ENCODE measurements at regions not wholly inside any gene's neighbourhood (a gene's known extent, or its start where the extent isn't known, plus 50 kb on each side); places are given as distances from the start of the nearest gene placed in this dataset.

GRCh38 chr13:29939158-29939557, 88.7 kb upstream of the UBL3 start:
- Histone ChIP-seq H3K36me3 (ENCODE audit: control insufficient read depth, insufficient read depth, low read length) (no peaks in the 10 kb centered on the region), H3K9me3 (ENCODE audit: control insufficient read depth, low read length) (no peaks in the 10 kb centered on the region), H3K27ac (ENCODE audit: insufficient read depth, low read length, poor library complexity, severe bottlenecking) (no peak overlapping the region), H3K27me3 (replicated peaks; ENCODE audit: control insufficient read depth, insufficient read depth, low read length, poor library complexity, severe bottlenecking) (no peaks in the 10 kb centered on the region), H3K4me3 (ENCODE audit: insufficient read depth, low read depth, low read length, poor library complexity, severe bottlenecking) (no peak overlapping the region), H3K4me1 (ENCODE audit: control insufficient read depth, insufficient read depth, low read length, poor library complexity, severe bottlenecking) (peaks cover 37% of the 10 kb centered on the region)
- no peak for DNase-seq

DNA sequence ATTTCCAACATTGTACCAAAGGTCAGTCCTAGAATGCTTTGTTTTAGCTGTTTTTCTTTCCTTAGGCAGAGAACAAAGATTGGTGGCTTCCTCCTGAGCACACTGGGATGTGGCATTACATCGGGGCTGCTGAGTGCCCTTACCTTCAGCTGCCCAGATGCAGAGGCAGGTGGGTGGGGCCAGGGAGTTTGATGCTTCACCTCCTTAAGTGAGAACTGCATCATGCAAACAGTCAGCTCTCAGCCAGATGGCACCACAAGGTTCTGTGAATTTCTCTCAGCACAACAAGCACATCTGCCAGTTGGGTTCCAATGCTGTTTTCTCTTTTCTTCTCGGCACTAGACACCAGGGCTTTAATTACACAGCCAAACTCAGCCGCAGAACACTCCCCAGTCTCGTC, 87.4 kb upstream of the UBL3 start:
- Histone ChIP-seq H3K27ac (ENCODE audit: insufficient read depth, low read length, poor library complexity, severe bottlenecking) (peak overlapping the region; percentile 55), H3K27me3 (replicated peaks; ENCODE audit: control insufficient read depth, insufficient read depth, low read length, poor library complexity, severe bottlenecking) (no peaks in the 10 kb centered on the region), H3K9me3 (ENCODE audit: control insufficient read depth, low read length) (no peaks in the 10 kb centered on the region), H3K4me3 (ENCODE audit: insufficient read depth, low read depth, low read length, poor library complexity, severe bottlenecking) (peak overlapping the region; percentile 3), H3K4me1 (ENCODE audit: control insufficient read depth, insufficient read depth, low read length, poor library complexity, severe bottlenecking) (peaks cover 41% of the 10 kb centered on the region), H3K36me3 (ENCODE audit: control insufficient read depth, insufficient read depth, low read length) (no peaks in the 10 kb centered on the region)
- DNase-seq: peak in 2 of 3 donors; percentile 1 to 33

DNA sequence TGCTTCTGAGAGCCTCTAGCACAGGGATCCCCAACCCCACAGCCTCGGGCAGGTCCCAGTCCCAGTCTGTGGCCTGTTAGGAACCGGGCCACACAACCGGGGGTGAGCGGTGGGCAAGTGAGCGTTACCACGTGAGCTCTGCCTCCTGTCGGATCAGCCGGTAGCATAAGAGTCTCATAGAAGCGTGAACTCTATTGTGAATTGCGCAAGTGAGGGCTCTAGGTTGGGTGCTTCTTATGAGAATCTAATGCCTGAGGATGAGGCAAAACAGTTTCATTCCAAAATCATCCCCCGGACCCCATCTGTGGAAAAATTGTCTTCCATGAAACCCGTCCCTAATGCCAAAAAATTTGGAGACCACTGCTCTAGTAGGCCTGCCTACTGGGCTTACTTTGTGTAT, 87.0 kb upstream of the UBL3 start:
- Histone ChIP-seq H3K4me1 (ENCODE audit: control insufficient read depth, insufficient read depth, low read length, poor library complexity, severe bottlenecking) (peaks cover 41% of the 10 kb centered on the region), H3K4me3 (ENCODE audit: insufficient read depth, low read depth, low read length, poor library complexity, severe bottlenecking) (peak overlapping the region; percentile 43), H3K27me3 (replicated peaks; ENCODE audit: control insufficient read depth, insufficient read depth, low read length, poor library complexity, severe bottlenecking) (no peaks in the 10 kb centered on the region), H3K9me3 (ENCODE audit: control insufficient read depth, low read length) (no peaks in the 10 kb centered on the region), H3K27ac (ENCODE audit: insufficient read depth, low read length, poor library complexity, severe bottlenecking) (peak overlapping the region; percentile 55), H3K36me3 (ENCODE audit: control insufficient read depth, insufficient read depth, low read length) (no peaks in the 10 kb centered on the region)
- no peak for DNase-seq

DNA sequence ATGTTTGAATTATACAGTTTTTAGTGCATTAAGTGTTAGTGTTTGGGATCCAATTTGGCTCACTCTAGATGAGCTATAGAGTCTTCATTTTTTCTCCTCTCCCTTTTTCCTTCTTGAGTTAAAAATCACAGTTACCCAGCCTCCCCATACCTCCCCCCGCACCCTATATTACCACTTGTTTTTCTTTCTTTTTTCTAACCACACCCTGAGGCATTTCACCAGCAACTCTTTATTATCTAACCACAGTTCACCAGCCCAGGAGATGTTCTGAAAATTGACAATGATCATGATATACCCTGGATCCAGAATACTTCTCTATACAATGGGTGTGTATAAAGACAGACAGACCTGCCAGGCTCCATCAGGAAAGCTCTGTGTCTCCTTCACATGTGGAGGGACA, 86.5 kb upstream of the UBL3 start:
- H3K4me3 ChIP-seq (ENCODE audit: insufficient read depth, low read depth, low read length, poor library complexity, severe bottlenecking): peak overlapping the region; percentile 43
- H3K4me1 ChIP-seq (ENCODE audit: control insufficient read depth, insufficient read depth, low read length, poor library complexity, severe bottlenecking): peaks cover 41% of the 10 kb centered on the region
- peak overlapping the region; percentile 62 for H3K27ac ChIP-seq (ENCODE audit: insufficient read depth, low read length, poor library complexity, severe bottlenecking)

GRCh38 chr13:29936051-29936813, 85.8 kb upstream of the UBL3 start:
- peaks cover 41% of the 10 kb centered on the region for H3K4me1 ChIP-seq (ENCODE audit: control insufficient read depth, insufficient read depth, low read length, poor library complexity, severe bottlenecking)
- H3K36me3 ChIP-seq (ENCODE audit: control insufficient read depth, insufficient read depth, low read length): no peaks in the 10 kb centered on the region
- no peaks in the 10 kb centered on the region for H3K27me3 ChIP-seq (replicated peaks; ENCODE audit: control insufficient read depth, insufficient read depth, low read length, poor library complexity, severe bottlenecking)
- DNase-seq: no peak
- H3K4me3 ChIP-seq (ENCODE audit: insufficient read depth, low read depth, low read length, poor library complexity, severe bottlenecking): peak overlapping the region; percentile 43
- peak overlapping the region; percentile 62 for H3K27ac ChIP-seq (ENCODE audit: insufficient read depth, low read length, poor library complexity, severe bottlenecking)
- no peaks in the 10 kb centered on the region for H3K9me3 ChIP-seq (ENCODE audit: control insufficient read depth, low read length)

More for the DNA sequence above, 86.5 kb upstream of the UBL3 start:
- no peak for DNase-seq
- Histone ChIP-seq H3K9me3 (ENCODE audit: control insufficient read depth, low read length) (no peaks in the 10 kb centered on the region), H3K27me3 (replicated peaks; ENCODE audit: control insufficient read depth, insufficient read depth, low read length, poor library complexity, severe bottlenecking) (no peaks in the 10 kb centered on the region), H3K36me3 (ENCODE audit: control insufficient read depth, insufficient read depth, low read length) (no peaks in the 10 kb centered on the region)

- H3K27ac ChIP-seq (ENCODE audit: insufficient read depth, low read length, poor library complexity, severe bottlenecking): peak overlapping the region; percentile 62
- no peaks in the 10 kb centered on the region for H3K36me3 ChIP-seq (ENCODE audit: control insufficient read depth, insufficient read depth, low read length)
- H3K4me3 ChIP-seq (ENCODE audit: insufficient read depth, low read depth, low read length, poor library complexity, severe bottlenecking): peak overlapping the region; percentile 43
- peak; percentile 47 to 67 (median 56) for DNase-seq
- H3K4me1 ChIP-seq (ENCODE audit: control insufficient read depth, insufficient read depth, low read length, poor library complexity, severe bottlenecking): peaks cover 41% of the 10 kb centered on the region
- no peaks in the 10 kb centered on the region for H3K9me3 ChIP-seq (ENCODE audit: control insufficient read depth, low read length)
- no peaks in the 10 kb centered on the region for H3K27me3 ChIP-seq (replicated peaks; ENCODE audit: control insufficient read depth, insufficient read depth, low read length, poor library complexity, severe bottlenecking)
Measured at GRCh38 chr13:29935309-29935981, 85.0 kb upstream of the UBL3 start.

GRCh38 chr13:29934531-29935308, 84.3 kb upstream of the UBL3 start:
- Histone ChIP-seq H3K27ac (ENCODE audit: insufficient read depth, low read length, poor library complexity, severe bottlenecking) (peak overlapping the region; percentile 62), H3K27me3 (replicated peaks; ENCODE audit: control insufficient read depth, insufficient read depth, low read length, poor library complexity, severe bottlenecking) (no peaks in the 10 kb centered on the region), H3K36me3 (ENCODE audit: control insufficient read depth, insufficient read depth, low read length) (no peaks in the 10 kb centered on the region), H3K4me3 (ENCODE audit: insufficient read depth, low read depth, low read length, poor library complexity, severe bottlenecking) (no peak overlapping the region), H3K4me1 (ENCODE audit: control insufficient read depth, insufficient read depth, low read length, poor library complexity, severe bottlenecking) (peaks cover 41% of the 10 kb centered on the region), H3K9me3 (ENCODE audit: control insufficient read depth, low read length) (no peaks in the 10 kb centered on the region)
- no peak for DNase-seq

GRCh38 chr13:29933401-29933800, 83.0 kb upstream of the UBL3 start:
- no peak overlapping the region for H3K27ac ChIP-seq (ENCODE audit: insufficient read depth, low read length, poor library complexity, severe bottlenecking)
- peaks cover 36% of the 10 kb centered on the region for H3K4me1 ChIP-seq (ENCODE audit: control insufficient read depth, insufficient read depth, low read length, poor library complexity, severe bottlenecking)
- no peak for DNase-seq
- H3K36me3 ChIP-seq (ENCODE audit: control insufficient read depth, insufficient read depth, low read length): no peaks in the 10 kb centered on the region
- no peaks in the 10 kb centered on the region for H3K27me3 ChIP-seq (replicated peaks; ENCODE audit: control insufficient read depth, insufficient read depth, low read length, poor library complexity, severe bottlenecking)
- H3K9me3 ChIP-seq (ENCODE audit: control insufficient read depth, low read length): no peaks in the 10 kb centered on the region
- H3K4me3 ChIP-seq (ENCODE audit: insufficient read depth, low read depth, low read length, poor library complexity, severe bottlenecking): no peak overlapping the region

GRCh38 chr13:29931696-29932095, 81.3 kb upstream of the UBL3 start:
- Histone ChIP-seq H3K9me3 (ENCODE audit: control insufficient read depth, low read length) (no peaks in the 10 kb centered on the region), H3K27ac (ENCODE audit: insufficient read depth, low read length, poor library complexity, severe bottlenecking) (no peak overlapping the region), H3K36me3 (ENCODE audit: control insufficient read depth, insufficient read depth, low read length) (no peaks in the 10 kb centered on the region), H3K27me3 (replicated peaks; ENCODE audit: control insufficient read depth, insufficient read depth, low read length, poor library complexity, severe bottlenecking) (no peaks in the 10 kb centered on the region), H3K4me3 (ENCODE audit: insufficient read depth, low read depth, low read length, poor library complexity, severe bottlenecking) (no peak overlapping the region), H3K4me1 (ENCODE audit: control insufficient read depth, insufficient read depth, low read length, poor library complexity, severe bottlenecking) (peaks cover 20% of the 10 kb centered on the region)
- no peak for DNase-seq
